ENCODE measurements at regions not wholly inside any gene's neighbourhood (a gene's known extent, or its start where the extent isn't known, plus 50 kb on each side); places are given as distances from the start of the nearest gene placed in this dataset.

GRCh38 chr5:124034083-124034700, 522.2 kb downstream of the CSNK1G3 start:
- Histone ChIP-seq H3K27ac (ENCODE audit: low read depth, low read length) (no peak overlapping the region), H3K4me3 (ENCODE audit: insufficient read depth, low read length) (no peak overlapping the region), H3K9me3 (ENCODE audit: low read depth, low read length) (no peaks in the 10 kb centered on the region), H3K4me2 (ENCODE audit: insufficient read depth, low read length) (no peak overlapping the region), H3K4me1 (ENCODE audit: insufficient read depth, low read length) (no peaks in the 10 kb centered on the region), H3K79me2 (ENCODE audit: insufficient read depth, low read length) (no peaks in the 10 kb centered on the region), H3K27me3 (ENCODE audit: insufficient read depth, low read length) (no peaks in the 10 kb centered on the region), H2AFZ (ENCODE audit: low read length) (no peak overlapping the region), H4K20me1 (ENCODE audit: insufficient read depth, low read length) (no peaks in the 10 kb centered on the region), H3K36me3 (ENCODE audit: insufficient read depth, low read length) (no peaks in the 10 kb centered on the region)
- no peak for DNase-seq (ENCODE audit: insufficient read length, low spot score, missing footprints)
- TF ChIP-seq CTCF (IDR thresholded peaks at IDR 0.05; ENCODE audit: extremely low read depth, low read depth, low read length), result no peak

- H3K4me2 ChIP-seq (ENCODE audit: insufficient read depth, low read length), result no peak overlapping the region
Observed at GRCh38 chr5:124030043-124030491, 518.1 kb downstream of the CSNK1G3 start.

GRCh38 chr5:124027441-124027840, 515.5 kb downstream of the CSNK1G3 start:
- Histone ChIP-seq H3K4me1 (ENCODE audit: insufficient read depth, low read length) (no peaks in the 10 kb centered on the region), H3K27ac (ENCODE audit: low read depth, low read length) (no peak overlapping the region), H3K9me3 (ENCODE audit: low read depth, low read length) (no peaks in the 10 kb centered on the region), H2AFZ (ENCODE audit: low read length) (no peak overlapping the region), H3K36me3 (ENCODE audit: insufficient read depth, low read length) (no peaks in the 10 kb centered on the region), H4K20me1 (ENCODE audit: insufficient read depth, low read length) (no peaks in the 10 kb centered on the region), H3K4me3 (ENCODE audit: insufficient read depth, low read length) (no peak overlapping the region), H3K79me2 (ENCODE audit: insufficient read depth, low read length) (no peaks in the 10 kb centered on the region), H3K4me2 (ENCODE audit: insufficient read depth, low read length) (no peak overlapping the region), H3K27me3 (ENCODE audit: insufficient read depth, low read length) (no peaks in the 10 kb centered on the region)
- no peak for DNase-seq (ENCODE audit: insufficient read length, low spot score, missing footprints)
- TF ChIP-seq CTCF (IDR thresholded peaks at IDR 0.05; ENCODE audit: extremely low read depth, low read depth, low read length), result no peak

More at GRCh38 chr5:124030043-124030491, 518.1 kb downstream of the CSNK1G3 start:
- TF ChIP-seq CTCF (IDR thresholded peaks at IDR 0.05; ENCODE audit: extremely low read depth, low read depth, low read length), result no peak
- no peak overlapping the region for H3K27ac ChIP-seq (ENCODE audit: low read depth, low read length)
- no peaks in the 10 kb centered on the region for H3K79me2 ChIP-seq (ENCODE audit: insufficient read depth, low read length)
- H3K36me3 ChIP-seq (ENCODE audit: insufficient read depth, low read length), result no peaks in the 10 kb centered on the region
- H3K4me1 ChIP-seq (ENCODE audit: insufficient read depth, low read length), result no peaks in the 10 kb centered on the region
- peak; percentile 5 for DNase-seq (ENCODE audit: insufficient read length, low spot score, missing footprints)
- no peaks in the 10 kb centered on the region for H3K27me3 ChIP-seq (ENCODE audit: insufficient read depth, low read length)
- H3K4me3 ChIP-seq (ENCODE audit: insufficient read depth, low read length), result no peak overlapping the region
- H4K20me1 ChIP-seq (ENCODE audit: insufficient read depth, low read length), result no peaks in the 10 kb centered on the region
- H3K9me3 ChIP-seq (ENCODE audit: low read depth, low read length), result no peaks in the 10 kb centered on the region
- H2AFZ ChIP-seq (ENCODE audit: low read length), result peak overlapping the region; percentile 18

GRCh38 chr5:124025306-124025845, 513.4 kb downstream of the CSNK1G3 start:
- Histone ChIP-seq H2AFZ (ENCODE audit: low read length) (no peak overlapping the region), H3K4me1 (ENCODE audit: insufficient read depth, low read length) (peaks cover 2% of the 10 kb centered on the region), H4K20me1 (ENCODE audit: insufficient read depth, low read length) (no peaks in the 10 kb centered on the region), H3K4me3 (ENCODE audit: insufficient read depth, low read length) (no peak overlapping the region), H3K27ac (ENCODE audit: low read depth, low read length) (no peak overlapping the region), H3K4me2 (ENCODE audit: insufficient read depth, low read length) (no peak overlapping the region), H3K9me3 (ENCODE audit: low read depth, low read length) (no peaks in the 10 kb centered on the region), H3K27me3 (ENCODE audit: insufficient read depth, low read length) (no peaks in the 10 kb centered on the region), H3K79me2 (ENCODE audit: insufficient read depth, low read length) (no peaks in the 10 kb centered on the region), H3K36me3 (ENCODE audit: insufficient read depth, low read length) (no peaks in the 10 kb centered on the region)
- no peak for DNase-seq (ENCODE audit: insufficient read length, low spot score, missing footprints)
- TF ChIP-seq CTCF (IDR thresholded peaks at IDR 0.05; ENCODE audit: extremely low read depth, low read depth, low read length), result no peak
